ENCODE measurements at regions not wholly inside any gene's neighbourhood (a gene's known extent, or its start where the extent isn't known, plus 50 kb on each side); places are given as distances from the start of the nearest gene placed in this dataset.

GRCh38 chr5:67910546-67910945 is 305.0 kb upstream of the PIK3R1 start:
- no peaks in the 10 kb centered on the region for H3K36me3 ChIP-seq
- H3K4me3 ChIP-seq, result no peak overlapping the region
- WGBS, 2 donors (ENCODE audit: low coverage in 1 of 2), result 71% methylated on average over 4 of the region's 4 CpGs; no CpG with 5 or more reads in 1 of the 2 donors
- intact Hi-C loops (cut with DNase I; ENCODE audit: low total_unique reads), result no loop called here
- no peaks in the 10 kb centered on the region for H3K4me1 ChIP-seq
- no peak for DNase-seq
- in situ Hi-C loops (cut with MboI; ENCODE audit: low pct_ligation_motif_present in 1 of 4, low pct_unique_long_range_greater_than_20kb in 1 of 4, low sequenced_read_pairs in 3 of 4), result no loop called here
- H3K9me3 ChIP-seq, result no peaks in the 10 kb centered on the region
- H3K27me3 ChIP-seq, result no peaks in the 10 kb centered on the region
- TF ChIP-seq POLR2A (IDR thresholded peaks at IDR 0.05) (no peak), EP300 (IDR thresholded peaks at IDR 0.05; ENCODE audit: low read depth) (no peak), CTCF (IDR thresholded peaks at IDR 0.05) (no peak), POLR2AphosphoS5 (IDR thresholded peaks at IDR 0.05) (no peak)
- no peak overlapping the region for H3K27ac ChIP-seq

GRCh38 chr5:67908126-67908765 is 307.3 kb upstream of the PIK3R1 start:
- Histone ChIP-seq H3K27ac (no peak overlapping the region), H3K9me3 (no peaks in the 10 kb centered on the region), H3K4me3 (no peak overlapping the region), H3K27me3 (no peaks in the 10 kb centered on the region), H3K36me3 (no peaks in the 10 kb centered on the region), H3K4me1 (no peaks in the 10 kb centered on the region)
- in situ Hi-C loops (cut with MboI; ENCODE audit: low pct_ligation_motif_present in 1 of 4, low pct_unique_long_range_greater_than_20kb in 1 of 4, low sequenced_read_pairs in 3 of 4) (no loop called here), intact Hi-C loops (cut with DNase I; ENCODE audit: low total_unique reads) (no loop called here)
- no peak for DNase-seq
- TF ChIP-seq CTCF (IDR thresholded peaks at IDR 0.05), result no peak
- no peak for TF ChIP-seq POLR2AphosphoS5 (IDR thresholded peaks at IDR 0.05)
- TF ChIP-seq EP300 (IDR thresholded peaks at IDR 0.05; ENCODE audit: low read depth), result no peak
- no peak for TF ChIP-seq POLR2A (IDR thresholded peaks at IDR 0.05)
- WGBS, 2 donors (ENCODE audit: low coverage in 1 of 2), result 60 to 75% methylated on average over 2 to 6 of the region's 6 CpGs

- in situ Hi-C loops (cut with MboI; ENCODE audit: low pct_ligation_motif_present in 1 of 4, low pct_unique_long_range_greater_than_20kb in 1 of 4, low sequenced_read_pairs in 3 of 4), result no loop called here
- intact Hi-C loops (cut with DNase I; ENCODE audit: low total_unique reads), result no loop called here
- Histone ChIP-seq H3K36me3 (no peaks in the 10 kb centered on the region), H3K4me3 (no peak overlapping the region), H3K4me1 (no peaks in the 10 kb centered on the region), H3K27ac (no peak overlapping the region), H3K27me3 (no peaks in the 10 kb centered on the region), H3K9me3 (no peaks in the 10 kb centered on the region)
- 89 to 95% methylated on average over 2 of the region's 2 CpGs for WGBS, 2 donors (ENCODE audit: low coverage in 1 of 2)
- DNase-seq, result no peak
- TF ChIP-seq CTCF (IDR thresholded peaks at IDR 0.05) (no peak), POLR2AphosphoS5 (IDR thresholded peaks at IDR 0.05) (no peak), EP300 (IDR thresholded peaks at IDR 0.05; ENCODE audit: low read depth) (no peak), POLR2A (IDR thresholded peaks at IDR 0.05) (no peak)
Observed at GRCh38 chr5:67904366-67904765, 311.2 kb upstream of the PIK3R1 start.

GRCh38 chr5:67903656-67904055 is 311.9 kb upstream of the PIK3R1 start:
- Histone ChIP-seq H3K27me3 (no peaks in the 10 kb centered on the region), H3K36me3 (no peaks in the 10 kb centered on the region), H3K4me3 (no peak overlapping the region), H3K4me1 (no peaks in the 10 kb centered on the region), H3K27ac (no peak overlapping the region), H3K9me3 (no peaks in the 10 kb centered on the region)
- TF ChIP-seq EP300 (IDR thresholded peaks at IDR 0.05; ENCODE audit: low read depth), result no peak
- TF ChIP-seq POLR2A (IDR thresholded peaks at IDR 0.05), result no peak
- no peak for TF ChIP-seq POLR2AphosphoS5 (IDR thresholded peaks at IDR 0.05)
- intact Hi-C loops (cut with DNase I; ENCODE audit: low total_unique reads), result no loop called here
- no peak for DNase-seq
- in situ Hi-C loops (cut with MboI; ENCODE audit: low pct_ligation_motif_present in 1 of 4, low pct_unique_long_range_greater_than_20kb in 1 of 4, low sequenced_read_pairs in 3 of 4), result no loop called here
- WGBS, 2 donors (ENCODE audit: low coverage in 1 of 2), result 77 to 93% methylated on average over 2 of the region's 2 CpGs

- H3K4me1 ChIP-seq, result no peaks in the 10 kb centered on the region
- no peak for DNase-seq
- in situ Hi-C loops (cut with MboI; ENCODE audit: low pct_ligation_motif_present in 1 of 4, low pct_unique_long_range_greater_than_20kb in 1 of 4, low sequenced_read_pairs in 3 of 4) (no loop called here), intact Hi-C loops (cut with DNase I; ENCODE audit: low total_unique reads) (no loop called here)
- no peak overlapping the region for H3K4me3 ChIP-seq
- 84 to 100% methylated on average over 2 of the region's 2 CpGs for WGBS, 2 donors (ENCODE audit: low coverage in 1 of 2)
- TF ChIP-seq CTCF (IDR thresholded peaks at IDR 0.05), result no peak
- no peak for TF ChIP-seq POLR2A (IDR thresholded peaks at IDR 0.05)
- TF ChIP-seq POLR2AphosphoS5 (IDR thresholded peaks at IDR 0.05), result no peak
- TF ChIP-seq EP300 (IDR thresholded peaks at IDR 0.05; ENCODE audit: low read depth), result no peak
- no peaks in the 10 kb centered on the region for H3K36me3 ChIP-seq
- no peak overlapping the region for H3K27ac ChIP-seq
- H3K9me3 ChIP-seq, result no peaks in the 10 kb centered on the region
- no peaks in the 10 kb centered on the region for H3K27me3 ChIP-seq
Observed at GRCh38 chr5:67903121-67903520, 312.4 kb upstream of the PIK3R1 start.
